ENCODE measurements at regions not wholly inside any gene's neighbourhood (a gene's known extent, or its start where the extent isn't known, plus 50 kb on each side); places are given as distances from the start of the nearest gene placed in this dataset.

DNA sequence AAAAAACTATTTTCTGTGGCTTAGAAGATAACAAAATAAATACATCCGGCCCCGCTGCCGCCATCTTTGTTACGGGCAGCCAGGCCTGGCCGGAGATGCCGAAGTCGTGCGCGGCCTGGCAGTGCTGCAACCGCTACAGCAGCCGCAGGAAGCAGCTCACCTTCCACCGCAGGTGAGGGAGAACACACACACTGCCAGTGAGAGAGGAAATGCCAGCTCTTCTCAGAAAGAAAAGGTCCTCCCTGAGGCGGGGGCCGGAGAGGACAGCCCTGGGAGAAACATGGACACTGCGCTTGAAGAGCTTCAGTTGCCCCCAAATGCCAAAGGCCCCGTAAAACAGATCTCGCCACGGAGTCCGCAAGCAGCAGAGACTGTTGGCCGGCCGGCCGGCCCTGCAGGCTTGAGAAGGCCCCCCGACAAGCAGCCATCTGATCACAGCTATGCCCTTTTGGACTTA lies 323.2 kb downstream of the AMY1C start:
- H3K27ac Mint-ChIP-seq: no peak overlapping the region
- no peaks in the 10 kb centered on the region for H3K4me1 Mint-ChIP-seq
- H3K27me3 Mint-ChIP-seq (ENCODE audit: low read depth, poor library complexity): no peaks in the 10 kb centered on the region
- no peak overlapping the region for H3K4me3 Mint-ChIP-seq
- no peak for TF ChIP-seq CTCF (IDR thresholded peaks at IDR 0.05)
- no peaks in the 10 kb centered on the region for H3K9me3 Mint-ChIP-seq
- DNase-seq: no peak
- no peaks in the 10 kb centered on the region for H3K36me3 Mint-ChIP-seq (ENCODE audit: low read depth)

DNA sequence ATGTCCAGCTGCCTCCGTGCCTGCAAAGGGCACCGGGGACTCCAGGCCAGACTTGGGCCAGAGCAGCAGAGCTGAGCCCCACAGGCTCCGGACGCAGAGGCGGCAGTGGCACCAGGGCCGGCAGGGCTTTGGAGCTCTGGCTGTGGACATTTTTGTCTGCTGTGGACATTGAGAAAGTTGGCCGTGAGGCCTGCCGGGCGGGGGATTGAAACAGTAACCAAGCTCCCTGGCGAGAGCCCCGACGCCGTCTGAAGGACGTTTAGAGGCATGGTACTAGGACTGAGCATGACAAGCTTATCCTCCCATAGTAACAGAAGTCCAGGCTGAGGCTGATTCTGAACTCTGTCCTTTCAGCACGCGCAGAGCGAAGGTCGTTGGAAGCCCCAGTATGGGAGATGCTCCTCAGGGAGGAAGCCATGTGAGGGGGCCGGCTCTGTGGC lies 323.8 kb downstream of the AMY1C start:
- no peaks in the 10 kb centered on the region for H3K27me3 Mint-ChIP-seq (ENCODE audit: low read depth, poor library complexity)
- no peaks in the 10 kb centered on the region for H3K4me1 Mint-ChIP-seq
- no peak overlapping the region for H3K27ac Mint-ChIP-seq
- H3K36me3 Mint-ChIP-seq (ENCODE audit: low read depth): no peaks in the 10 kb centered on the region
- no peak for DNase-seq
- no peak overlapping the region for H3K4me3 Mint-ChIP-seq
- no peaks in the 10 kb centered on the region for H3K9me3 Mint-ChIP-seq
- no peak for TF ChIP-seq CTCF (IDR thresholded peaks at IDR 0.05)

DNA sequence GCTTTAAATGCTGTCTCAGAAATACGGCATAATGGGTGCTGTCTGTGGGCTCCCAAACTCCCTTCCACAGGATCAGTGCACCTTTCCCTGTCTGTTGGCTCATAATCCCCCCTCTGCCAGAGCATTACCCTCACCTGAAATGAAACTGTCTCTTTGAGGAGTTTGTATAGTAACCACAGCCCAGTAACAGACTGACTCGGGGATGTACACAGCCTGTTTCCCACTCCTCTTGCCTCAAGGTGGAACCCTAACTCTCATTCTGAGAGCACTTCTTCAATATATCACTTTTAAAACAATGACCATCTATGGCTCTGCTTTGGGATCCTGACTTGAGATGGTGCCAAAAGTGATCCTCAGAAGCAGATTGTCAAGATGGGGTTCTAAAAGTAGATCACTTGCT lies 332.5 kb downstream of the AMY1C start:
- Mint-ChIP-seq H3K4me3 (no peak overlapping the region), H3K36me3 (ENCODE audit: low read depth) (no peaks in the 10 kb centered on the region), H3K27me3 (ENCODE audit: low read depth, poor library complexity) (no peaks in the 10 kb centered on the region), H3K4me1 (no peaks in the 10 kb centered on the region), H3K27ac (no peak overlapping the region), H3K9me3 (no peaks in the 10 kb centered on the region)
- no peak for DNase-seq
- no peak for TF ChIP-seq CTCF (IDR thresholded peaks at IDR 0.05)

- H3K36me3 Mint-ChIP-seq (ENCODE audit: low read depth): no peaks in the 10 kb centered on the region
- DNase-seq: no peak
- H3K9me3 Mint-ChIP-seq: no peaks in the 10 kb centered on the region
- H3K27me3 Mint-ChIP-seq (ENCODE audit: low read depth, poor library complexity): no peaks in the 10 kb centered on the region
- no peaks in the 10 kb centered on the region for H3K4me1 Mint-ChIP-seq
- no peak overlapping the region for H3K27ac Mint-ChIP-seq
- H3K4me3 Mint-ChIP-seq: no peak overlapping the region
- no peak for TF ChIP-seq CTCF (IDR thresholded peaks at IDR 0.05)
Measured at GRCh38 chr1:104084380-104084779, 334.7 kb downstream of the AMY1C start.

GRCh38 chr1:104092698-104093097 lies 343.0 kb downstream of the AMY1C start:
- no peak for TF ChIP-seq CTCF (IDR thresholded peaks at IDR 0.05)
- Mint-ChIP-seq H3K9me3 (no peaks in the 10 kb centered on the region), H3K4me3 (no peak overlapping the region), H3K27ac (no peak overlapping the region), H3K36me3 (ENCODE audit: low read depth) (no peaks in the 10 kb centered on the region), H3K27me3 (ENCODE audit: low read depth, poor library complexity) (peaks cover 3% of the 10 kb centered on the region), H3K4me1 (no peaks in the 10 kb centered on the region)
- DNase-seq: no peak

DNA sequence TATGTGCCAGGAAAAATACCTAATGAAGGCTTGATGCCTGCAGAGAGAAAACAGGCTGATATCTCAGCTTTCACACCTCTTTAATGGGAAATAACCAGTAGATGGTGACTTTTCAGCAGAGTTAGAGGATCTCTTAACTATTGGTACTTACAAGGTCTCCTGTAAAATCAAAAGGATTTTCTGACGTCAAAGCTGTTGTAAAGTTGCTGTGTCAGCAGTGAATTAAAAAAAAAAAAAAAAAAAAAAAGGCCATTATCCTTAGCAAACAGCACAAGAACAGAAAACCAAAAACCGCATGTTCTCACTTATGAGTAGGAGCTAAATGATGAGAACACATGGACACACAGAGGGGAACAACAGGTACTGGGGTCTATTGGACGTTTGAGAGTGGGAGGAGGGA lies 349.1 kb downstream of the AMY1C start:
- peaks cover 32% of the 10 kb centered on the region for H3K4me1 Mint-ChIP-seq
- H3K9me3 Mint-ChIP-seq: peaks cover 4% of the 10 kb centered on the region
- no peaks in the 10 kb centered on the region for H3K27me3 Mint-ChIP-seq (ENCODE audit: low read depth, poor library complexity)
- no peaks in the 10 kb centered on the region for H3K36me3 Mint-ChIP-seq (ENCODE audit: low read depth)
- H3K4me3 Mint-ChIP-seq: no peak overlapping the region
- DNase-seq: no peak
- TF ChIP-seq CTCF (IDR thresholded peaks at IDR 0.05): no peak
- H3K27ac Mint-ChIP-seq: no peak overlapping the region

All from nephron progenitor cell (in vitro differentiated cells).